BLaER1 treated with 17β-estradiol and CSF1 and Interleukin-3, amounts not matched to agents 10 nM and 100 nM (cell line): ENCODE measurements at regions not wholly inside any gene's neighbourhood (a gene's known extent, or its start where the extent isn't known, plus 50 kb on each side); places are given as distances from the start of the nearest gene placed in this dataset.

Experiments
- H3K27ac ChIP-seq, 11 experiments: shearing (Covaris generic); formaldehyde crosslinking; 2 replicates each; pipeline ENCODE4 v1.8.1; 2022
- H3K27me3 ChIP-seq, 11 experiments: shearing (Covaris generic); formaldehyde crosslinking; 2 replicates each; pipeline ENCODE4 v1.8.1; 2022
- H3K36me3 ChIP-seq, 11 experiments: shearing (Covaris generic); formaldehyde crosslinking; 2 replicates each; pipeline ENCODE4 v1.8.1; 2022
- H3K4me1 ChIP-seq, 10 experiments: shearing (Covaris generic); formaldehyde crosslinking; 2 replicates each; pipeline ENCODE4 v1.8.1; 2022
- H3K4me2 ChIP-seq, 11 experiments: shearing (Covaris generic); formaldehyde crosslinking; 2 replicates each; pipeline ENCODE4 v1.8.1; 2022
- H3K4me3 ChIP-seq, 10 experiments: shearing (Covaris generic); formaldehyde crosslinking; 2 replicates each; pipeline ENCODE4 v1.8.1; 2022
- H3K9ac ChIP-seq, 11 experiments: shearing (Covaris generic); formaldehyde crosslinking; 2 replicates each; pipeline ENCODE4 v1.8.1; 2022
- H3K9me3 ChIP-seq, 11 experiments: shearing (Covaris generic); formaldehyde crosslinking; replicated peaks in 1 of 11; 2 replicates each; pipeline ENCODE4 v1.8.1; 2022
- H4K20me1 ChIP-seq, 11 experiments: shearing (Covaris generic); formaldehyde crosslinking; 2 replicates each; pipeline ENCODE4 v1.8.1; 2022
- Cebpa-rat ChIP-seq, 11 experiments: shearing (Covaris generic); IDR thresholded peaks; 2 replicates each; pipeline ENCODE4 v1.8.1; 2022

- H3K4me3 ChIP-seq, result no peak overlapping the region
- peaks cover 0 to 44% (median 28%) of the 10 kb centered on the region in 10 experiments; a peak in 17 of 20 replicates for H3K4me1 ChIP-seq
- no peak overlapping the region for H3K27ac ChIP-seq
- H3K36me3 ChIP-seq, result no peaks in the 10 kb centered on the region
- no peak overlapping the region for H3K9ac ChIP-seq
- no peaks in the 10 kb centered on the region for H3K27me3 ChIP-seq
- H3K9me3 ChIP-seq, result no peaks in the 10 kb centered on the region
- H4K20me1 ChIP-seq, result no peaks in the 10 kb centered on the region
- TF ChIP-seq Cebpa-rat (IDR thresholded peaks at IDR 0.05), result no peak
- H3K4me2 ChIP-seq, result no peak overlapping the region
These were observed 69.2 kb downstream of the MYCN start for GRCh38 chr2:16009560-16009959.

- Histone ChIP-seq H3K27me3 (no peaks in the 10 kb centered on the region), H4K20me1 (no peaks in the 10 kb centered on the region), H3K4me3 (no peak overlapping the region), H3K9ac (no peak overlapping the region), H3K4me1 (peaks cover 0 to 50% (median 29%) of the 10 kb centered on the region in 10 experiments; a peak in 17 of 20 replicates), H3K9me3 (no peaks in the 10 kb centered on the region), H3K36me3 (no peaks in the 10 kb centered on the region), H3K4me2 (no peak overlapping the region), H3K27ac (no peak overlapping the region)
- TF ChIP-seq Cebpa-rat (IDR thresholded peaks at IDR 0.05), result no peak
These were observed 68.5 kb downstream of the MYCN start for GRCh38 chr2:16008856-16009255.

GRCh38 chr2:16008331-16008850, 68.0 kb downstream of the MYCN start:
- Histone ChIP-seq H3K9me3 (peaks cover 0 to 1% (median 0%) of the 10 kb centered on the region in 11 experiments; a peak in 2 of 22 replicates), H3K4me1 (peaks cover 0 to 50% (median 29%) of the 10 kb centered on the region in 10 experiments; a peak in 17 of 20 replicates), H4K20me1 (no peaks in the 10 kb centered on the region), H3K36me3 (no peaks in the 10 kb centered on the region), H3K4me3 (no peak overlapping the region), H3K9ac (no peak overlapping the region), H3K27me3 (no peaks in the 10 kb centered on the region), H3K4me2 (no peak overlapping the region), H3K27ac (no peak overlapping the region)
- TF ChIP-seq Cebpa-rat (IDR thresholded peaks at IDR 0.05), result no peak

- H3K27me3 ChIP-seq, result no peaks in the 10 kb centered on the region
- no peak overlapping the region; a peak in 1 of 22 replicates for H3K9ac ChIP-seq
- TF ChIP-seq Cebpa-rat (IDR thresholded peaks at IDR 0.05), result no peak
- no peak overlapping the region for H3K4me3 ChIP-seq
- no peaks in the 10 kb centered on the region for H3K36me3 ChIP-seq
- peaks cover 0 to 41% (median 29%) of the 10 kb centered on the region in 10 experiments; a peak in 17 of 20 replicates for H3K4me1 ChIP-seq
- H3K9me3 ChIP-seq, result peaks cover 0 to 11% (median 0%) of the 10 kb centered on the region in 11 experiments; a peak in 2 of 22 replicates
- H4K20me1 ChIP-seq, result no peaks in the 10 kb centered on the region
- H3K27ac ChIP-seq, result peak overlapping the region in 9 of 11 experiments; percentile 74 to 86 (median 83); a peak in 16 of 22 replicates
- peak overlapping the region in 8 of 11 experiments; percentile 56 to 84 (median 68); a peak in 14 of 22 replicates for H3K4me2 ChIP-seq
These were observed 67.0 kb downstream of the MYCN start for GRCh38 chr2:16007167-16007934.

GRCh38 chr2:16006537-16007166, 66.3 kb downstream of the MYCN start:
- Histone ChIP-seq H3K4me2 (peak overlapping the region in 10 of 11 experiments; percentile 36 to 84 (median 64); a peak in 19 of 22 replicates), H3K9ac (peak overlapping the region in 9 of 11 experiments; percentile 27 to 68 (median 59); a peak in 16 of 22 replicates), H3K4me3 (no peak overlapping the region), H3K9me3 (peaks cover 0 to 11% (median 0%) of the 10 kb centered on the region in 11 experiments; a peak in 2 of 22 replicates), H3K36me3 (no peaks in the 10 kb centered on the region), H3K4me1 (peaks cover 0 to 35% (median 28%) of the 10 kb centered on the region in 10 experiments; a peak in 17 of 20 replicates), H3K27ac (peak overlapping the region; percentile 47 to 86 (median 83); a peak in 21 of 22 replicates), H3K27me3 (no peaks in the 10 kb centered on the region), H4K20me1 (no peaks in the 10 kb centered on the region)
- no peak; a peak in 3 of 22 replicates for TF ChIP-seq Cebpa-rat (IDR thresholded peaks at IDR 0.05)

- H3K4me3 ChIP-seq, result no peak overlapping the region
These were observed 65.6 kb downstream of the MYCN start for GRCh38 chr2:16005816-16006536.

DNA sequence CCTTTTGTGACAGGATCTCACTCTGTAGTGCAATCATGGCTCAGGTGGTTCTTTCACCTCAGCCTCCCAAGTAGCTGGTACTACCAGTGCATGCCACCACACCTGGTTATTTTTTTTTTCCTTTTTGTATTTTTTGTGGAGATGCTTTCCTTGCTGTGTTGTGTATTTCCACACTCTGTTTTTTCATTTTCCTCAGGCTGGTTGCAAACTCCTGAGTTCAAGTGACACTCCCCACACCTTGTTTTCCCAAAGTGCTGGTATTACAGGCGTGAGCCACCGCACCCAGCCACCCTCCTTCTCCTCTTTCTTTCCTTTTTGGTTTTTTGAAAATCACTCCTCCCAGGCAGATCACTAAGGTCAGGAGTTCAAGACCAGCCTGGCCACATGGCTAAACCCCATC, 65.0 kb downstream of the MYCN start:
- no peaks in the 10 kb centered on the region for H3K36me3 ChIP-seq
- H3K4me1 ChIP-seq, result peaks cover 0 to 35% (median 28%) of the 10 kb centered on the region in 10 experiments; a peak in 17 of 20 replicates
- no peak overlapping the region for H3K4me3 ChIP-seq
- peak overlapping the region in 9 of 11 experiments; percentile 3 to 86 (median 83); a peak in 19 of 22 replicates for H3K27ac ChIP-seq
- peak overlapping the region in 2 of 11 experiments; percentile 31 to 59; a peak in 4 of 22 replicates for H3K9ac ChIP-seq
- no peak for TF ChIP-seq Cebpa-rat (IDR thresholded peaks at IDR 0.05)
- peaks cover 0 to 11% (median 0%) of the 10 kb centered on the region in 11 experiments; a peak in 2 of 22 replicates for H3K9me3 ChIP-seq
- no peaks in the 10 kb centered on the region for H3K27me3 ChIP-seq
- H3K4me2 ChIP-seq, result peak overlapping the region in 9 of 11 experiments; percentile 56 to 84 (median 68); a peak in 17 of 22 replicates
- H4K20me1 ChIP-seq, result no peaks in the 10 kb centered on the region

More at GRCh38 chr2:16005816-16006536, 65.6 kb downstream of the MYCN start:
- Histone ChIP-seq H3K9me3 (peaks cover 0 to 11% (median 0%) of the 10 kb centered on the region in 11 experiments; a peak in 2 of 22 replicates), H3K4me1 (peaks cover 0 to 35% (median 28%) of the 10 kb centered on the region in 10 experiments; a peak in 17 of 20 replicates), H3K27ac (peak overlapping the region; percentile 47 to 86 (median 83); a peak in 20 of 22 replicates), H3K27me3 (no peaks in the 10 kb centered on the region), H3K36me3 (no peaks in the 10 kb centered on the region), H3K4me2 (peak overlapping the region in 10 of 11 experiments; percentile 36 to 84 (median 64); a peak in 19 of 22 replicates), H3K9ac (peak overlapping the region in 9 of 11 experiments; percentile 27 to 68 (median 59); a peak in 15 of 22 replicates), H4K20me1 (no peaks in the 10 kb centered on the region)
- TF ChIP-seq Cebpa-rat (IDR thresholded peaks at IDR 0.05), result peak; percentile 51 to 88 (median 70); a peak in 19 of 22 replicates

DNA sequence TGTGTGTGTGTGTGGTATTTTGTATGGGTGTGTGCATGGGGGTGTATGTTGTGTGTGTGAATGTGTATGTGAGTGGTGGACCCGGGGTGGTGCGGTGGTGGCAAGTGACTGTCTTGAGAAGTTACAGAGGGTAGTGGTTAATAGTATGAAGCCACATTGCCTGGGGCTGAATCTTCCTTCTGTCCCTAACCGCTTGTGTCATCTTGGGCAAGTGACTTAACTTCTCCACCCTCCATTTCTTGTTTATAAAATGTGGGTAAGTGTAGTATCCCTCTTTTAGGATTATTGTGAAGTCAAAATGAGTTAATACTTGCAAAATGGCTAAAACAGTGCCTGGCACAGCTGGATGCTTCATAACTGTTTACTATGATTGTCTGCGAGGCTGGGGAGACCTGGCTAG, 63.5 kb downstream of the MYCN start:
- Histone ChIP-seq H3K4me1 (peaks cover 0 to 35% (median 30%) of the 10 kb centered on the region in 10 experiments; a peak in 18 of 20 replicates), H3K9ac (no peak overlapping the region), H3K27me3 (no peaks in the 10 kb centered on the region), H4K20me1 (no peaks in the 10 kb centered on the region), H3K27ac (peak overlapping the region in 2 of 11 experiments; percentile 0 to 12; a peak in 2 of 22 replicates), H3K4me3 (no peak overlapping the region), H3K36me3 (no peaks in the 10 kb centered on the region), H3K9me3 (peaks cover 0 to 11% (median 0%) of the 10 kb centered on the region in 11 experiments; a peak in 2 of 22 replicates), H3K4me2 (no peak overlapping the region; a peak in 1 of 22 replicates)
- no peak for TF ChIP-seq Cebpa-rat (IDR thresholded peaks at IDR 0.05)
